ENCODE measurements at regions not wholly inside any gene's neighbourhood (a gene's known extent, or its start where the extent isn't known, plus 50 kb on each side); places are given as distances from the start of the nearest gene placed in this dataset.
A peak's percentile ranks its signal among the peaks of the same experiment; 100 is the strongest.

DNA sequence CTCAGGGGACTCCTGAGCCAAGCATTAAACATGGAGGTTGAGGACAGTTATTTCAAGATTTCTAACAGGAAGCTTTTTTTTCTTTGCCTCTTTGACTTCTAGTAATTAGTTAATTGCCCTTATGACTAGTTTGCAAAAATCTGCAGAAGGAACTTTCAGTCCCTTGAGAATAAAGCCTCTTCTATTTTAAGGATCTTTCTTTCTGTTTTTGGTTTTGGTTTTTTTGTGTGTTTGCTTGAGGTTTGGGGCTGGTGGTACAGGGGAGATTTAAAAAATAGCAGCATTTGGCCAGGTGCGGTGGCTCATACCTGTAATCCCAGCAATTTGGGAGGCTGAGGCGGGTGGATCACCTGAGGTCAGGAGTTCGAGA, 259.3 kb downstream of the BMP7 start (continued):
- TF ChIP-seq, protein P1, sequence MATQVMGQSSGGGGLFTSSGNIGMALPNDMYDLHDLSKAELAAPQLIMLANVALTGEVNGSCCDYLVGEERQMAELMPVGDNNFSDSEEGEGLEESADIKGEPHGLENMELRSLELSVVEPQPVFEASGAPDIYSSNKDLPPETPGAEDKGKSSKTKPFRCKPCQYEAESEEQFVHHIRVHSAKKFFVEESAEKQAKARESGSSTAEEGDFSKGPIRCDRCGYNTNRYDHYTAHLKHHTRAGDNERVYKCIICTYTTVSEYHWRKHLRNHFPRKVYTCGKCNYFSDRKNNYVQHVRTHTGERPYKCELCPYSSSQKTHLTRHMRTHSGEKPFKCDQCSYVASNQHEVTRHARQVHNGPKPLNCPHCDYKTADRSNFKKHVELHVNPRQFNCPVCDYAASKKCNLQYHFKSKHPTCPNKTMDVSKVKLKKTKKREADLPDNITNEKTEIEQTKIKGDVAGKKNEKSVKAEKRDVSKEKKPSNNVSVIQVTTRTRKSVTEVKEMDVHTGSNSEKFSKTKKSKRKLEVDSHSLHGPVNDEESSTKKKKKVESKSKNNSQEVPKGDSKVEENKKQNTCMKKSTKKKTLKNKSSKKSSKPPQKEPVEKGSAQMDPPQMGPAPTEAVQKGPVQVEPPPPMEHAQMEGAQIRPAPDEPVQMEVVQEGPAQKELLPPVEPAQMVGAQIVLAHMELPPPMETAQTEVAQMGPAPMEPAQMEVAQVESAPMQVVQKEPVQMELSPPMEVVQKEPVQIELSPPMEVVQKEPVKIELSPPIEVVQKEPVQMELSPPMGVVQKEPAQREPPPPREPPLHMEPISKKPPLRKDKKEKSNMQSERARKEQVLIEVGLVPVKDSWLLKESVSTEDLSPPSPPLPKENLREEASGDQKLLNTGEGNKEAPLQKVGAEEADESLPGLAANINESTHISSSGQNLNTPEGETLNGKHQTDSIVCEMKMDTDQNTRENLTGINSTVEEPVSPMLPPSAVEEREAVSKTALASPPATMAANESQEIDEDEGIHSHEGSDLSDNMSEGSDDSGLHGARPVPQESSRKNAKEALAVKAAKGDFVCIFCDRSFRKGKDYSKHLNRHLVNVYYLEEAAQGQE (IDR thresholded peaks at IDR 0.05; ENCODE audit: low read depth, low read length), result no peak
- TF ChIP-seq POLR2A (IDR thresholded peaks at IDR 0.05; ENCODE audit: low read depth, low read length) (no peak), CHD2 (IDR thresholded peaks at IDR 0.05; ENCODE audit: borderline replicate concordance, low read depth, low read length) (no peak), ZNF384 (IDR thresholded peaks at IDR 0.05; ENCODE audit: borderline replicate concordance, low read depth, low read length) (peak; percentile 70; the same call in 1 of the 2 replicates), PAX5 (IDR thresholded peaks at IDR 0.05; ENCODE audit: borderline replicate concordance, low read depth, low read length) (no peak), HDAC6 (IDR thresholded peaks at IDR 0.05; ENCODE audit: unreplicated experiment) (no peak)

DNA sequence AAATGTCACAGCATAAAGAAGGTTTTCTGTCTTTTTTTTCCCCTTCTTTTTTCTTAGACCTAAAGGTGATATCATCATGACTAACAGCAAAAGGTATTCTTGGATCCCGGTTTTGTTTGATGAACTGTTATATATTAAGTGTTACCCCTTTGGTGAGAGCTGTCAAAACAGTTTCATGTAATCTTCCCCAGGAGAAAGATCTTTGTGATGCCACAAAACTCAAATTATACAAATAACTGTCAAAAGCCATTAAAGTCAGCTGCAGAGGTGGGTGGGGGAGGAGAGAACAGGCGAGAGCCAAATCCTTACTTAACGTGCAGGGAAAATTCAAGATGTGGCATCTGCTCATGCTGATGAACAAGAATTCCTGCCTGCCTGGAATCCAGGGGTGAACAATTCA, 258.2 kb downstream of the BMP7 start:
- DNase-seq (ENCODE audit: low read depth, low spot score), result no peak
- Histone ChIP-seq H4K20me1 (ENCODE audit: control insufficient read depth, insufficient read depth) (no peaks in the 10 kb centered on the region; the same call in 1 of the 2 replicates), H3K4me2 (ENCODE audit: control insufficient read depth, insufficient read depth) (no peak overlapping the region), H3K36me3 (ENCODE audit: control insufficient read depth in 2 of 2, insufficient read depth in 2 of 2, low read length in 1 of 2) (no peaks in the 10 kb centered on the region), H3K27ac (ENCODE audit: control insufficient read depth, insufficient read depth) (no peak overlapping the region), H3K4me1 (ENCODE audit: control insufficient read depth, insufficient read depth, low read length) (no peaks in the 10 kb centered on the region), H2AFZ (ENCODE audit: control insufficient read depth, low read depth, low read length) (no peak overlapping the region), H3K79me2 (ENCODE audit: control insufficient read depth, insufficient read depth, low read length) (no peaks in the 10 kb centered on the region), H3K4me3 (no peak overlapping the region), H3K27me3 (replicated peaks in 1 of 2; ENCODE audit: control insufficient read depth in 2 of 2, insufficient read depth in 2 of 2, low read length in 1 of 2) (no peaks in the 10 kb centered on the region), H3K9ac (ENCODE audit: control insufficient read depth, insufficient read depth, low read length) (no peak overlapping the region), H3K9me3 (replicated peaks; ENCODE audit: control insufficient read depth, insufficient read depth, low read length) (no peaks in the 10 kb centered on the region; the same call in 2 of the 3 replicates)
- RAD21 ChIA-PET (ENCODE audit: unreplicated experiment), result no interaction called here
- CTCF ChIA-PET, result no interaction called here
- 20% methylated on average over 3 of the region's 3 CpGs for WGBS (ENCODE audit: insufficient coverage, insufficient replicate concordance, low lambda C conversion rate, missing lambda C conversion rate)
- no peak for ATAC-seq
- SMC1A ChIA-PET (ENCODE audit: uncharacterized antibody, unreplicated experiment), result interaction anchor here (0.7 kb wide), 1 partner anchor 16 kb away, joined by 3 read pairs; no protein-coding TSS in a partner anchor
- in situ Hi-C loops (cut with MboI) (no loop called here), intact Hi-C loops (cut with micrococcal nuclease; ENCODE audit: unreplicated experiment) (no loop called here)
- no peak for FAIRE-seq
- no peak for TF ChIP-seq RCOR1 (conservative IDR thresholded peaks at IDR 0.05; ENCODE audit: low read depth, low read length)
- POLR2A ChIA-PET, result no interaction called here
- no TSS peak for BruUV-seq (replicated peaks)
